NCI-H345 treated with DMSO at 0.1 percent for 48 hours (cell line): ENCODE measurements at regions not wholly inside any gene's neighbourhood (a gene's known extent, or its start where the extent isn't known, plus 50 kb on each side); places are given as distances from the start of the nearest gene placed in this dataset.
"Not testable (repeated sequence)": the region's sequence is repeated elsewhere in the genome, so short reads cannot be mapped to it uniquely, and the experiment has no call there.

Experiments
- DNase-seq: peaks from one replicate; lab custom pipeline; 2025; ENCODE audit not compliant: unreplicated experiment; lab: John Stamatoyannopoulos, UW

GRCh38 chr3:31095255-31095654, 200.8 kb upstream of the GADL1 start:
- no peak for DNase-seq

- DNase-seq: no peak
These were observed 202.4 kb upstream of the GADL1 start for GRCh38 chr3:31096661-31097395.

- no peak for DNase-seq
These were observed 206.1 kb upstream of the GADL1 start for GRCh38 chr3:31100519-31100918.

GRCh38 chr3:31101285-31101684, 206.8 kb upstream of the GADL1 start:
- DNase-seq: not testable (repeated sequence)

- DNase-seq: no peak
These were observed 207.9 kb upstream of the GADL1 start for GRCh38 chr3:31102196-31102879.

- no peak for DNase-seq
These were observed 208.7 kb upstream of the GADL1 start for GRCh38 chr3:31103181-31103580.

GRCh38 chr3:31103623-31104180, 209.2 kb upstream of the GADL1 start:
- DNase-seq: no peak

GRCh38 chr3:31105011-31105410, 210.6 kb upstream of the GADL1 start:
- no peak for DNase-seq

- no peak for DNase-seq
These were observed 211.1 kb upstream of the GADL1 start for GRCh38 chr3:31105438-31106077.

GRCh38 chr3:31106204-31106603, 211.7 kb upstream of the GADL1 start:
- no peak for DNase-seq

- no peak for DNase-seq
These were observed 212.5 kb upstream of the GADL1 start for GRCh38 chr3:31106912-31107311.

GRCh38 chr3:31114929-31115283, 220.4 kb upstream of the GADL1 start:
- DNase-seq: no peak

- DNase-seq: not testable (repeated sequence)
These were observed 221.1 kb upstream of the GADL1 start for GRCh38 chr3:31115531-31115930.

GRCh38 chr3:31116651-31117050, 222.2 kb upstream of the GADL1 start:
- DNase-seq: no peak

GRCh38 chr3:31117854-31118253, 223.4 kb upstream of the GADL1 start:
- DNase-seq: no peak

- no peak for DNase-seq
These were observed 229.9 kb upstream of the GADL1 start for GRCh38 chr3:31124373-31124772.

- DNase-seq: no peak
These were observed 231.1 kb upstream of the GADL1 start for GRCh38 chr3:31125413-31126020.

GRCh38 chr3:31129241-31129640, 234.8 kb upstream of the GADL1 start:
- no peak for DNase-seq

GRCh38 chr3:31132132-31132769, 237.8 kb upstream of the GADL1 start:
- peak; percentile 30 for DNase-seq

- no peak for DNase-seq
These were observed 239.1 kb upstream of the GADL1 start for GRCh38 chr3:31133541-31133940.

- no peak for DNase-seq
These were observed 241.1 kb upstream of the GADL1 start for GRCh38 chr3:31135546-31135945.
